Endodermal cell (in vitro differentiated cells): ENCODE measurements at regions not wholly inside any gene's neighbourhood (a gene's known extent, or its start where the extent isn't known, plus 50 kb on each side); places are given as distances from the start of the nearest gene placed in this dataset.

Source experiments
- DNase-seq: peaks from one replicate; pipeline ENCODE4 v3.0.0-alpha.2; 2017
- H3K27ac ChIP-seq: 2 replicates; pipeline ENCODE4 v1.5.1; 2013; ENCODE audit warnings: mild to moderate bottlenecking, low read depth, low read length, moderate library complexity
- H3K27me3 ChIP-seq: 2 replicates; pipeline ENCODE4 v1.6.1; 2013; ENCODE audit warnings: mild to moderate bottlenecking, low read length, moderate library complexity; ENCODE audit not compliant: insufficient read depth, control insufficient read depth, poor library complexity, severe bottlenecking
- H3K36me3 ChIP-seq: 2 replicates; pipeline ENCODE4 v1.7.0; 2013; ENCODE audit warnings: mild to moderate bottlenecking, low read length, moderate library complexity; ENCODE audit not compliant: control insufficient read depth, insufficient read depth
- H3K4me1 ChIP-seq: one replicate; pipeline ENCODE4 v1.7.0; 2013; ENCODE audit warnings: low read length; ENCODE audit not compliant: control insufficient read depth, insufficient read depth
- H3K4me3 ChIP-seq: 2 replicates; pipeline ENCODE4 v1.5.1; 2013; ENCODE audit warnings: mild to moderate bottlenecking, low read length, moderate library complexity
- H3K9ac ChIP-seq: 2 replicates; pipeline ENCODE4 v1.6.1; 2013; ENCODE audit warnings: mild to moderate bottlenecking, low read length, moderate library complexity; ENCODE audit not compliant: poor library complexity, severe bottlenecking; ENCODE audit errors: extremely low read depth
- H3K9me3 ChIP-seq: 2 replicates; pipeline ENCODE4 v1.6.1; 2013; ENCODE audit warnings: mild to moderate bottlenecking, low read length, moderate library complexity; ENCODE audit not compliant: control insufficient read depth
- H3K27ac Mint-ChIP-seq: 2 replicates; pipeline ENCODE4 v1.8.0; 2020; ENCODE audit warnings: mixed read lengths
- H3K27me3 Mint-ChIP-seq: 2 replicates; pipeline ENCODE4 v1.8.0; 2021; ENCODE audit warnings: mild to moderate bottlenecking, mixed read lengths; ENCODE audit not compliant: insufficient read depth
- H3K36me3 Mint-ChIP-seq: 2 replicates; pipeline ENCODE4 v1.8.0; 2020; ENCODE audit warnings: low read depth, mixed read lengths
- H3K4me1 Mint-ChIP-seq: 2 replicates; pipeline ENCODE4 v1.8.0; 2020; ENCODE audit warnings: mixed read lengths
- H3K4me3 Mint-ChIP-seq: 2 replicates; pipeline ENCODE4 v1.8.0; 2020; ENCODE audit warnings: mild to moderate bottlenecking, moderate library complexity, mixed read lengths
- H3K9me3 Mint-ChIP-seq: 2 replicates; pipeline ENCODE4 v1.8.0; 2020; ENCODE audit warnings: mild to moderate bottlenecking, mixed read lengths
- CTCF ChIP-seq: fragments of 200-600 bp; sonication (generic); conservative IDR thresholded peaks from 2 replicates; pipeline ENCODE4 v1.5.0; 2021; ENCODE audit warnings: antibody characterized with exemption, mild to moderate bottlenecking
- WGBS, 2 experiments: methylation state at CpG; one replicate each; pipeline versions ENCODE4 v1.1.5 to v1.1.7; 2013; ENCODE audit warnings: missing lambda C conversion rate in 2 of 2, mixed read lengths in 1 of 2; ENCODE audit not compliant: insufficient coverage in 1 of 2, insufficient read length in 1 of 2; 5-methylcytosine and 5-hydroxymethylcytosine counted together

DNA sequence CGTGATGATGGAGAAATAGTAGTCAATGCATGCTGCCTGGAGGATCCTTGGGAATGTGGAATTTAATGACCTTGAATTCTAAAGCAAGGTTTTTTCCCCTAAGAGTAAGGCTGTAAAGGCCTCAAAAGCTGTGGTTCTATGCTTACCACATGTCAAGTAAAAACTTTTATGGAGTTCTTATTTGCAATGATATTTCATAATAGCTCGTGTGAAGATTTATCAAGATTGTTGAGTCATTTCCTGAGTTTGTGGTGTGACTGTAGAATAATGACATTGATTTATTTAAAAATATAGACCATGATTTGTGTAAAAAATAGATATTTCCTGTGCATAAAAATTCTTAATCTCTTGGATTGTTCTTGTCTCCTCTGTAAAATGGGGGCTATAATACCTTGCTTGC, 67.5 kb upstream of the SORCS1 start:
- peaks cover 4% of the 10 kb centered on the region for H3K27me3 Mint-ChIP-seq
- no peaks in the 10 kb centered on the region for H3K9me3 ChIP-seq
- H3K9me3 Mint-ChIP-seq, result peaks cover 15% of the 10 kb centered on the region
- no peak overlapping the region for H3K4me3 ChIP-seq
- peaks cover 5% of the 10 kb centered on the region for H3K4me1 ChIP-seq
- no peak for TF ChIP-seq CTCF
- no peak for DNase-seq
- H3K27me3 ChIP-seq, result no peaks in the 10 kb centered on the region
- H3K4me3 Mint-ChIP-seq, result no peak overlapping the region
- H3K27ac ChIP-seq, result no peak overlapping the region
- no peaks in the 10 kb centered on the region for H3K36me3 Mint-ChIP-seq
- H3K27ac Mint-ChIP-seq, result no peak overlapping the region
- no peak overlapping the region for H3K9ac ChIP-seq
- peaks cover 4% of the 10 kb centered on the region for H3K4me1 Mint-ChIP-seq
- no peaks in the 10 kb centered on the region for H3K36me3 ChIP-seq
- 88 to 89% methylated on average over 1 to 2 of the region's 2 CpGs for WGBS, 2 experiments

DNA sequence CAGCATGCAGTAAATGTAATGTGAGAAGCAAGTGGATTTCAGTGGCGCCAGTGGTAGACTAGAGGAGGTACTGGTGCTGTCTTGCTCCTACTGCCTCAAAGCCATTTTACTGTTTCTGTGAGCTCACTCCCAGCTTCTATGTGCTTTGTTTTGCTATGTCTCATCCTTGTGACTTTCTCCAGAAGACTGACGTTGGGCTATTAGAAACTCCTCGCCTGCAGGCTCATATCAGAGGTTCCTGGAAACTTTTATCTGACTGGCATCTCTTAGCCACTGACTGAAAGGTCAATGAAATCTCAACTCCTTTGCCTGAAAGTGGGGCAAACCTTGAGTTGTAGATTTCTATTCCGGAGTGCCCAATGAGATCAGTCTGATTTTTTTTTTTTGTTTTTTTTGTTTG, 66.4 kb upstream of the SORCS1 start:
- DNase-seq, result no peak
- peaks cover 4% of the 10 kb centered on the region for H3K4me1 Mint-ChIP-seq
- no peaks in the 10 kb centered on the region for H3K27me3 Mint-ChIP-seq
- H3K4me3 Mint-ChIP-seq, result no peak overlapping the region
- H3K9ac ChIP-seq, result no peak overlapping the region
- H3K27ac ChIP-seq, result no peak overlapping the region
- no peak for TF ChIP-seq CTCF
- 81 to 87% methylated on average over 3 to 4 of the region's 4 CpGs for WGBS, 2 experiments
- no peak overlapping the region for H3K4me3 ChIP-seq
- H3K9me3 ChIP-seq, result no peaks in the 10 kb centered on the region
- no peaks in the 10 kb centered on the region for H3K36me3 Mint-ChIP-seq
- H3K4me1 ChIP-seq, result peaks cover 5% of the 10 kb centered on the region
- H3K27ac Mint-ChIP-seq, result no peak overlapping the region
- H3K27me3 ChIP-seq, result no peaks in the 10 kb centered on the region
- H3K36me3 ChIP-seq, result no peaks in the 10 kb centered on the region
- peaks cover 15% of the 10 kb centered on the region for H3K9me3 Mint-ChIP-seq

GRCh38 chr10:107215681-107216080, 51.2 kb upstream of the SORCS1 start:
- no peak overlapping the region for H3K9ac ChIP-seq
- H3K36me3 ChIP-seq, result no peaks in the 10 kb centered on the region
- H3K27ac Mint-ChIP-seq, result no peak overlapping the region
- H3K9me3 Mint-ChIP-seq, result no peaks in the 10 kb centered on the region
- H3K27me3 ChIP-seq, result no peaks in the 10 kb centered on the region
- no peak overlapping the region for H3K27ac ChIP-seq
- no peak overlapping the region for H3K4me3 Mint-ChIP-seq
- H3K4me3 ChIP-seq, result no peak overlapping the region
- H3K36me3 Mint-ChIP-seq, result no peaks in the 10 kb centered on the region
- H3K27me3 Mint-ChIP-seq, result no peaks in the 10 kb centered on the region
- peaks cover 5% of the 10 kb centered on the region for H3K4me1 Mint-ChIP-seq
- 88% methylated on average over 1 of the region's 1 CpG; no CpG with 5 or more reads in 1 of the 2 experiments for WGBS, 2 experiments
- H3K4me1 ChIP-seq, result no peaks in the 10 kb centered on the region
- H3K9me3 ChIP-seq, result no peaks in the 10 kb centered on the region
- DNase-seq, result no peak
- no peak for TF ChIP-seq CTCF
